Frontal cortex (tissue), 3 donors: ENCODE measurements at regions not wholly inside any gene's neighbourhood (a gene's known extent, or its start where the extent isn't known, plus 50 kb on each side); places are given as distances from the start of the nearest gene placed in this dataset.

Experiments used
- DNase-seq, 2 donors: peaks; one replicate each; pipeline ENCODE4 v3.0.0; 2012; ENCODE audit warnings: low spot score in 2 of 2
- FAIRE-seq: peaks from 2 replicates; lab custom pipeline; 2012; peaks lifted over from hg19 to GRCh38; lab: Jason Lieb, UNC
- donor health status: control.
- donor health status: control.
- donor health status: control.

- DNase-seq: no peak
- FAIRE-seq: no peak
These were observed 76.6 kb upstream of the LINGO1 start for GRCh38 chr15:77709135-77709886.

GRCh38 chr15:77706482-77707244, 74.0 kb upstream of the LINGO1 start:
- DNase-seq (no peak), FAIRE-seq (no peak)

GRCh38 chr15:77702211-77702957, 69.7 kb upstream of the LINGO1 start:
- no peak for FAIRE-seq

GRCh38 chr15:77698481-77698880, 65.8 kb upstream of the LINGO1 start:
- FAIRE-seq: no peak
- no peak for DNase-seq

More at GRCh38 chr15:77702211-77702957, 69.7 kb upstream of the LINGO1 start:
- DNase-seq: no peak

- DNase-seq (no peak), FAIRE-seq (no peak)
These were observed 65.2 kb upstream of the LINGO1 start for GRCh38 chr15:77697893-77698292.

GRCh38 chr15:77696871-77697270, 64.2 kb upstream of the LINGO1 start:
- DNase-seq (no peak), FAIRE-seq (no peak)

GRCh38 chr15:77695961-77696582, 63.4 kb upstream of the LINGO1 start:
- FAIRE-seq (no peak), DNase-seq (no peak)

GRCh38 chr15:77695548-77695947, 62.8 kb upstream of the LINGO1 start:
- no peak for FAIRE-seq
- DNase-seq: no peak

GRCh38 chr15:77693576-77693975, 60.9 kb upstream of the LINGO1 start:
- DNase-seq: no peak
- FAIRE-seq: no peak

- DNase-seq: no peak
- no peak for FAIRE-seq
These were observed 59.9 kb upstream of the LINGO1 start for GRCh38 chr15:77692614-77693013.

- FAIRE-seq: no peak
These were observed 58.9 kb upstream of the LINGO1 start for GRCh38 chr15:77691607-77692006.

GRCh38 chr15:77689821-77690220, 57.1 kb upstream of the LINGO1 start:
- FAIRE-seq (no peak), DNase-seq (no peak)

More at GRCh38 chr15:77691607-77692006, 58.9 kb upstream of the LINGO1 start:
- no peak for DNase-seq

- FAIRE-seq: no peak
- no peak for DNase-seq
These were observed 56.0 kb upstream of the LINGO1 start for GRCh38 chr15:77688693-77689092.

GRCh38 chr15:77688266-77688665, 55.6 kb upstream of the LINGO1 start:
- no peak for FAIRE-seq
- DNase-seq: no peak

- FAIRE-seq (no peak), DNase-seq (no peak)
These were observed 52.5 kb upstream of the LINGO1 start for GRCh38 chr15:77685082-77685815.

GRCh38 chr15:77684341-77685081, 51.8 kb upstream of the LINGO1 start:
- FAIRE-seq: no peak

GRCh38 chr15:77682564-77682963, 49.9 kb upstream of the LINGO1 start:
- FAIRE-seq (no peak), DNase-seq (no peak)

More at GRCh38 chr15:77684341-77685081, 51.8 kb upstream of the LINGO1 start:
- DNase-seq: no peak
